Peyer's patch (tissue), 4 donors: ENCODE measurements at regions not wholly inside any gene's neighbourhood (a gene's known extent, or its start where the extent isn't known, plus 50 kb on each side); places are given as distances from the start of the nearest gene placed in this dataset.
"Not testable (repeated sequence)": the region's sequence is repeated elsewhere in the genome, so short reads cannot be mapped to it uniquely, and the experiment has no call there.

Experiments
- DNase-seq, 3 donors: peaks; one replicate each; pipeline ENCODE4 v3.0.0-alpha.2; 2017 to 2019
- H3K27ac ChIP-seq, 4 donors: fragments of 200-600 bp; sonication (generic); one replicate each; pipeline ENCODE4 v1.5.1; 2016 to 2019
- H3K27me3 ChIP-seq, 2 donors: fragments of 200-600 bp; sonication (generic); one replicate each; pipeline ENCODE4 v1.5.1; 2019
- H3K36me3 ChIP-seq, 3 donors: fragments of 200-600 bp; sonication (generic); one replicate each; pipeline ENCODE4 v1.5.1; 2016 to 2019
- H3K4me1 ChIP-seq, 4 donors: fragments of 200-600 bp; sonication (generic); one replicate each; pipeline ENCODE4 v1.5.1; 2016 to 2019
- H3K4me3 ChIP-seq, 4 donors: fragments of 200-600 bp; sonication (generic); 1 replicate in 3 of 4; 2 replicates in 1 of 4; pipeline ENCODE4 v1.5.1; 2016 to 2019; ENCODE audit warnings: mild to moderate bottlenecking in 1 of 4
- H3K9me3 ChIP-seq, 4 donors: fragments of 200-600 bp; sonication (generic); one replicate each; pipeline ENCODE4 v1.5.1; 2016 to 2019; ENCODE audit warnings: mild to moderate bottlenecking in 1 of 4
- POLR2A ChIP-seq, 2 donors: fragments of 450-650 bp; IDR thresholded peaks; one replicate each; pipeline ENCODE4 v1.5.1; 2017; ENCODE audit warnings: antibody characterized with exemption in 2 of 2, mild to moderate bottlenecking in 2 of 2, moderate library complexity in 2 of 2
- TF ChIP-seq, protein P1 (sequence below), 6 experiments: fragments of 450-650 bp in 4 of 6; fragments of 200-600 bp in 2 of 6; sonication (generic) in 1 of 6; IDR thresholded peaks; one replicate each; pipeline ENCODE4 v1.5.1; 2017 to 2019; ENCODE audit warnings: antibody characterized with exemption in 6 of 6, mild to moderate bottlenecking in 3 of 6, moderate library complexity in 1 of 6

DNA sequence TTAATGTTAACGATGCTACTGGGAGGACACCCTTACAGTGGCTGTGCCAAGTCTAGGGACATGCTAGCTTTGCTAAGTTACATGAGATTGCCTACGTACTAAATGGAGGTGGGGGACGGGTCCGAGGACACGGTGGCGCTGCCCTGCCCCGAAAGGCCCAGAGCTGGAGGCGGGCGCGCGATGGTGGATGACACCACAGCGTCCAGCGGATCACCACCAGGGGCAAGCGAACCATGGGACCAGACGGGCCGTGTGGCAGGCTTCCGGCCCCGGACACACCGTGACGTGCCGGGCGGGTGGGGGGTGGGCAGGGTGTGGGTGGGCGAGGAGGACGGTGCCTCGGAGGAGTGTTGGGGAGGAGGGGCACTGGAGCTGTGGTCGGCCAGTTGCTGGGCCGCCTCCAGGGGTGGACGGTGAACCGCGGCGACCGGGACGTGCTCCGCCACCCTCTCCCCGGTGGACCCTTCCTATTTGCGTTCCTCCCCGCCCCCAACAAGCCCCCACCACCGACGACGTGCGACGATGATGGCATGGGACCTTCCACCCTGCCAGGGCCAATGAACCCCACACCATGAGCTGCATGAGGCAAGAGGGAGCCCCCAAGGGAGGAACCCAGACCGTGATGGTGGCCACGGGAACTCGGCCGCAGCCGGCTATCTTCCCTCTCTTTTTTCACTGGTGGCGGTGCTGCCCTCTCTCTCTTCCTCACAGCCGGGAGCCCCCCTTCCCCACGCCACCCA is 773.3 kb upstream of the DEFB115 start:
- H3K36me3 ChIP-seq = no peaks in the 10 kb centered on the region
- DNase-seq = no peak
- no peak for TF ChIP-seq POLR2A (IDR thresholded peaks at IDR 0.05)
- TF ChIP-seq, protein P1, sequence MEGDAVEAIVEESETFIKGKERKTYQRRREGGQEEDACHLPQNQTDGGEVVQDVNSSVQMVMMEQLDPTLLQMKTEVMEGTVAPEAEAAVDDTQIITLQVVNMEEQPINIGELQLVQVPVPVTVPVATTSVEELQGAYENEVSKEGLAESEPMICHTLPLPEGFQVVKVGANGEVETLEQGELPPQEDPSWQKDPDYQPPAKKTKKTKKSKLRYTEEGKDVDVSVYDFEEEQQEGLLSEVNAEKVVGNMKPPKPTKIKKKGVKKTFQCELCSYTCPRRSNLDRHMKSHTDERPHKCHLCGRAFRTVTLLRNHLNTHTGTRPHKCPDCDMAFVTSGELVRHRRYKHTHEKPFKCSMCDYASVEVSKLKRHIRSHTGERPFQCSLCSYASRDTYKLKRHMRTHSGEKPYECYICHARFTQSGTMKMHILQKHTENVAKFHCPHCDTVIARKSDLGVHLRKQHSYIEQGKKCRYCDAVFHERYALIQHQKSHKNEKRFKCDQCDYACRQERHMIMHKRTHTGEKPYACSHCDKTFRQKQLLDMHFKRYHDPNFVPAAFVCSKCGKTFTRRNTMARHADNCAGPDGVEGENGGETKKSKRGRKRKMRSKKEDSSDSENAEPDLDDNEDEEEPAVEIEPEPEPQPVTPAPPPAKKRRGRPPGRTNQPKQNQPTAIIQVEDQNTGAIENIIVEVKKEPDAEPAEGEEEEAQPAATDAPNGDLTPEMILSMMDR (IDR thresholded peaks at IDR 0.05) = no peak
- no peak overlapping the region for H3K4me3 ChIP-seq
- H3K4me1 ChIP-seq = no peaks in the 10 kb centered on the region
- H3K9me3 ChIP-seq = peaks cover 0 to 17% (median 8%) of the 10 kb centered on the region in 4 donors
- no peak overlapping the region for H3K27ac ChIP-seq
- H3K27me3 ChIP-seq = no peaks in the 10 kb centered on the region

DNA sequence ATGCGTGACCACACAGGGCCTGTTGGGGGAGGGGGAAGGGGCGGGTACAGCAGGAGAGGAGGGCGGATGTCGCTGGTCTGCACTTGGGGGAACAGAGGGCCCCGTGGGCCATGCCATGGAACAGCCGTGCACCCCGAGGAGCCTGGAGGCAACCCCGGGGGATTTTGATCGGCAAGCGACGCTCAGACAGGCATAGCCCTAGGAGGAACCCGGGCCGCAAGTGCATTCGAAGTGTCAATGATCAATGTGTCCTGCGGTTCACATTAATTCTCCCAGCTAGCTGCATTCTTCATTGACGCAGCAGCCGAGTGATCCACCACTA is 772.8 kb upstream of the DEFB115 start:
- no peak overlapping the region for H3K27ac ChIP-seq
- H3K36me3 ChIP-seq = no peaks in the 10 kb centered on the region
- no peak for DNase-seq
- peaks cover 0 to 19% (median 8%) of the 10 kb centered on the region in 4 donors for H3K9me3 ChIP-seq
- no peak overlapping the region for H3K4me3 ChIP-seq
- TF ChIP-seq, protein P1 (IDR thresholded peaks at IDR 0.05) = no peak
- no peak for TF ChIP-seq POLR2A (IDR thresholded peaks at IDR 0.05)
- no peaks in the 10 kb centered on the region for H3K27me3 ChIP-seq
- H3K4me1 ChIP-seq = no peaks in the 10 kb centered on the region

DNA sequence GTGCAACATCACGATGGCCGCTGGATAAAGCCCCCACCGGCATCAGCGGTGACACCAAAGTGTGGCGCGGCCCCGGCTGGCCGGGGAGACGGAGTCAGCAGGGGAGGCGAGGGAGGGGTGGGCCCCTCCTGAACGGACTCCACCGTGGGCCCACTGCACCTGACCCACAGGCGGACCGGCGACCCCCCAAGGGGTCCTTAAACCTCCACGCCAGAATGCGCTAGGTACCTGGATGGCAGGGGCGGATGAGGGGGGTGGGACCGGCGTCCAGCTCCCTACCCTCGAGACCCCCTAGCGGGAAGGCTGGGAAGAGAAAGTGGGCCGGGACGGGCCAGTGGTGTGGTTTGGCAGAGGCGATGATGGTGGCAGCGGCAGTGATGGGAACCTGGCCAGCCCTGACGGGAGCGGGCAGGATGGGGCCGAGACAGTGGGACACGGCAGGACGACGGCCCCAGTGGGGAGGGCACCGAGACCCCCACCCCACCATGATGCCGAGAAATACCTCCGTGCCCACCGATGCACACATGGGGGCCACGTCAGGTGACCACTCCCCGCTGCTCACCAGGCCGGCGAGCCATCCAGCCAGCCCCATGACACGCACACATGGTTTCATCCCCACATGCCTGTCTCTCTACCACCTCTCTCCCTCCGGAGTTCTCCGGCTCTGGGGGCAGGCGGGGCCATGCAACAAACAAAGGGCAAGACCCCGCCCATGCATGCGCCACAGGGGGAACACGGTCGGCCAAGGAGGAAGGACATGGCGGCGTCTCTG is 771.9 kb upstream of the DEFB115 start:
- Histone ChIP-seq H3K4me1 (no peaks in the 10 kb centered on the region), H3K4me3 (no peak overlapping the region), H3K9me3 (peaks cover 0 to 19% (median 7%) of the 10 kb centered on the region in 4 donors), H3K27me3 (no peaks in the 10 kb centered on the region), H3K36me3 (no peaks in the 10 kb centered on the region), H3K27ac (no peak overlapping the region)
- DNase-seq = no peak
- no peak for TF ChIP-seq POLR2A (IDR thresholded peaks at IDR 0.05)
- TF ChIP-seq, protein P1 (IDR thresholded peaks at IDR 0.05) = no peak

DNA sequence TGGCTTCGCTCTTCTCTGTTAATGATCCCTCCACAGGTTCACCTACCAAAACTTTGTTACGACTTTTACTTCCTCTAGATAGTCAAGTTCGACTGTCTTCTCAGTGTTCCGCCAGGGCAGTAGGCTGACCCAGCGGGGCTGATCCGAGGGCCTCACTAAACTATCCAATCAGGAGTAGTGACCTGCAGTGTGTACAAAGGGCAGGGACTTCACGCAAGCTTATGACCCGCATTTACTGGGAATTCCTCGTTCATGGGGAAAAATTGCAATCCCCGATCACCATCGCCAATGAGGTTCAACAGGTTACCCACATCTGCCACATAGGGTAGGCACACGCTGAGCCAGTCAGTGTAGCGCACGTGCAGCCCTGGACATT is 771.4 kb upstream of the DEFB115 start:
- Histone ChIP-seq H3K27ac (no peak overlapping the region), H3K9me3 (peaks cover 0 to 19% (median 6%) of the 10 kb centered on the region in 4 donors), H3K4me3 (no peak overlapping the region), H3K36me3 (no peaks in the 10 kb centered on the region), H3K27me3 (no peaks in the 10 kb centered on the region), H3K4me1 (no peaks in the 10 kb centered on the region)
- TF ChIP-seq, protein P1 (IDR thresholded peaks at IDR 0.05) = no peak
- no peak for TF ChIP-seq POLR2A (IDR thresholded peaks at IDR 0.05)
- DNase-seq = no peak

DNA sequence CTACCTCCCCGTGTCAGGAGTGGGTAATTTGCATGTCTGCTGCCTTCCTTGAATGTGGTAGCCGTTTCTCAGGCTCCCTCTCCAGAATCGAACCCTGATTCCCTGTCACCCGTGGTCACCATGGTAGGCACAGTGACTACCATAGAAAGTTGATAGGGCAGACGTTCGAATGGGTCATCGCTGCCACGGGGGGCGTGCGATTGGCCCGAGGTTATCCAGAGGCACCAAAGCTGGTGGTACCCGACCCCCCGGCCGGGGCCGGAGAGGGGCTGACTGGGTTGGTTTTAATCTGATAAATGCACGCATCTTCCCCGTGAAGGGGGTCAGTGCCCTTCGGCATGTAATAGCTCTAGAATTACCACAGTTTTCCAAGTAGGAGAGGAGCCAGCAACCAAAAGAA is 770.0 kb upstream of the DEFB115 start:
- DNase-seq, H3K4me1 ChIP-seq, H3K36me3 ChIP-seq, H3K4me3 ChIP-seq, H3K27me3 ChIP-seq, H3K27ac ChIP-seq: not testable (repeated sequence)
- peaks cover 0 to 19% (median 6%) of the 10 kb centered on the region in 4 donors for H3K9me3 ChIP-seq
